H9 (cell line): ENCODE measurements at regions not wholly inside any gene's neighbourhood (a gene's known extent, or its start where the extent isn't known, plus 50 kb on each side); places are given as distances from the start of the nearest gene placed in this dataset.

Experiments used
- DNase-seq: peaks from one replicate; pipeline ENCODE4 v3.0.0-alpha.2; 2017
- H2AFZ ChIP-seq: one replicate; pipeline ENCODE4 v1.6.1; 2013; ENCODE audit warnings: mild to moderate bottlenecking, low read length, control low read depth, moderate library complexity
- H2AK5ac ChIP-seq: 2 replicates; pipeline ENCODE4 v1.6.1; 2013; ENCODE audit warnings: low read length, control low read depth, mixed read lengths; ENCODE audit not compliant: insufficient read length
- H2BK120ac ChIP-seq: one replicate; pipeline ENCODE4 v1.6.1; 2013; ENCODE audit warnings: low read depth, mild to moderate bottlenecking, low read length, control low read depth, inconsistent platforms; ENCODE audit not compliant: poor library complexity, severe bottlenecking
- H2BK12ac ChIP-seq: 2 replicates; pipeline ENCODE4 v1.6.1; 2013; ENCODE audit warnings: low read length, control low read depth, mixed read lengths, low read depth; ENCODE audit not compliant: insufficient read length
- H2BK15ac ChIP-seq: 2 replicates; pipeline ENCODE4 v1.6.1; 2013; ENCODE audit warnings: low read depth, low read length, control low read depth
- H2BK20ac ChIP-seq: one replicate; pipeline ENCODE4 v1.6.1; 2013; ENCODE audit warnings: low read depth, mild to moderate bottlenecking, low read length, control low read depth, inconsistent platforms; ENCODE audit not compliant: poor library complexity, severe bottlenecking
- H2BK5ac ChIP-seq: 2 replicates; pipeline ENCODE4 v1.6.1; 2013; ENCODE audit warnings: low read length, control low read depth, mixed read lengths; ENCODE audit not compliant: insufficient read length
- H3K14ac ChIP-seq: 2 replicates; pipeline ENCODE4 v1.6.1; 2013; ENCODE audit warnings: low read length, control low read depth; ENCODE audit not compliant: insufficient read depth
- H3K18ac ChIP-seq: 2 replicates; pipeline ENCODE4 v1.6.1; 2013; ENCODE audit warnings: low read depth, mild to moderate bottlenecking, mixed read lengths, low read length, control low read depth; ENCODE audit not compliant: insufficient read length
- H3K23ac ChIP-seq: 2 replicates; pipeline ENCODE4 v1.6.1; 2013; ENCODE audit warnings: low read length, control low read depth, mixed read lengths, low read depth; ENCODE audit not compliant: insufficient read length
- H3K23me2 ChIP-seq: 2 replicates; pipeline ENCODE4 v1.6.1; 2013; ENCODE audit warnings: low read depth, mild to moderate bottlenecking, mixed read lengths, low read length, control low read depth; ENCODE audit not compliant: insufficient read length, poor library complexity, severe bottlenecking
- H3K27ac ChIP-seq: 2 replicates; pipeline ENCODE4 v1.5.1; 2013; ENCODE audit warnings: low read length, control low read depth, mixed read lengths, low read depth; ENCODE audit not compliant: insufficient read length
- H3K27me3 ChIP-seq: 2 replicates; pipeline ENCODE4 v1.6.1; 2013; ENCODE audit warnings: low read length, control low read depth, inconsistent platforms; ENCODE audit not compliant: insufficient read depth
- H3K4ac ChIP-seq: 2 replicates; pipeline ENCODE4 v1.6.1; 2013; ENCODE audit warnings: low read depth, mild to moderate bottlenecking, control low read depth, inconsistent platforms, low read length, moderate library complexity
- H3K4me1 ChIP-seq: 2 replicates; pipeline ENCODE4 v1.6.1; 2013; ENCODE audit warnings: low read length, control low read depth, inconsistent platforms; ENCODE audit not compliant: insufficient read depth
- H3K4me2 ChIP-seq: 2 replicates; pipeline ENCODE4 v1.6.1; 2013; ENCODE audit warnings: low read length, control low read depth, mixed read lengths; ENCODE audit not compliant: insufficient read length, insufficient read depth
- H3K56ac ChIP-seq: 2 replicates; pipeline ENCODE4 v1.6.1; 2013; ENCODE audit warnings: low read depth, mild to moderate bottlenecking, mixed read lengths, low read length, control low read depth; ENCODE audit not compliant: insufficient read length
- H3K79me1 ChIP-seq: 2 replicates; pipeline ENCODE4 v1.6.1; 2013; ENCODE audit warnings: low read depth, mild to moderate bottlenecking, moderate library complexity, low read length, control low read depth, inconsistent platforms; ENCODE audit not compliant: insufficient read depth, poor library complexity, severe bottlenecking
- H3K79me2 ChIP-seq: 2 replicates; pipeline ENCODE4 v1.6.1; 2013; ENCODE audit warnings: low read length, control low read depth, inconsistent platforms; ENCODE audit not compliant: insufficient read depth
- H3K9ac ChIP-seq: 2 replicates; pipeline ENCODE4 v1.6.1; 2013; ENCODE audit warnings: low read length, control low read depth, mixed read lengths; ENCODE audit not compliant: insufficient read length; ENCODE audit errors: extremely low read depth
- H3K9me3 ChIP-seq: one replicate; pipeline ENCODE4 v1.6.1; 2013; ENCODE audit warnings: low read depth, low read length, inconsistent platforms; ENCODE audit not compliant: control insufficient read depth
- H3T11ph ChIP-seq: one replicate; pipeline ENCODE4 v1.6.1; 2013; ENCODE audit warnings: mild to moderate bottlenecking, low read length, control low read depth, inconsistent platforms
- H4K20me1 ChIP-seq: one replicate; pipeline ENCODE4 v1.6.1; 2013; ENCODE audit not compliant: control insufficient read depth, insufficient read length, insufficient read depth
- H4K5ac ChIP-seq: 2 replicates; pipeline ENCODE4 v1.6.1; 2013; ENCODE audit warnings: low read depth, mild to moderate bottlenecking, mixed read lengths, low read length, control low read depth; ENCODE audit not compliant: insufficient read length
- H4K8ac ChIP-seq: replicated peaks from 2 replicates; pipeline ENCODE4 v1.6.1; 2013; ENCODE audit warnings: low read length, control low read depth, mixed read lengths, low read depth; ENCODE audit not compliant: insufficient read length
- H4K91ac ChIP-seq: 2 replicates; pipeline ENCODE4 v1.6.1; 2013; ENCODE audit warnings: low read depth, mild to moderate bottlenecking, moderate library complexity, mixed read lengths, low read length, control low read depth; ENCODE audit not compliant: insufficient read length
- H3K27ac Mint-ChIP-seq, 3 experiments: 2 replicates in 2 of 3; 3 replicates in 1 of 3; pipeline ENCODE4 v1.8.0; 2020 to 2021; ENCODE audit warnings: mixed read lengths in 3 of 3, mild to moderate bottlenecking in 1 of 3, moderate library complexity in 1 of 3
- H3K27me3 Mint-ChIP-seq: 2 replicates; pipeline ENCODE4 v1.8.0; 2021; ENCODE audit warnings: low read depth, mild to moderate bottlenecking, moderate library complexity, mixed read lengths
- H3K36me3 Mint-ChIP-seq, 3 experiments: 2 replicates in 2 of 3; 3 replicates in 1 of 3; pipeline ENCODE4 v1.8.0; 2020 to 2021; ENCODE audit warnings: low read depth in 3 of 3, mixed read lengths in 3 of 3; ENCODE audit not compliant: insufficient read depth in 1 of 3
- H3K4me1 Mint-ChIP-seq, 2 experiments: 2 replicates each; pipeline ENCODE4 v1.8.0; 2020; ENCODE audit warnings: mixed read lengths in 2 of 2
- H3K4me3 Mint-ChIP-seq, 2 experiments: 2 replicates in 1 of 2; 3 replicates in 1 of 2; pipeline ENCODE4 v1.8.0; 2020 to 2021; ENCODE audit warnings: mild to moderate bottlenecking in 2 of 2, mixed read lengths in 2 of 2, moderate library complexity in 1 of 2
- H3K9me3 Mint-ChIP-seq, 2 experiments: 2 replicates in 1 of 2; 3 replicates in 1 of 2; pipeline ENCODE4 v1.8.0; 2020; ENCODE audit warnings: mild to moderate bottlenecking in 2 of 2, mixed read lengths in 2 of 2, moderate library complexity in 1 of 2
- WGBS: extraction: QIAGEN DNeasy Blood & Tissue Kit; methylation state at CpG from one replicate; pipeline ENCODE4 v1.1.7; 2013; ENCODE audit warnings: missing lambda C conversion rate, low lambda C conversion rate, mixed read lengths; ENCODE audit not compliant: insufficient read length; ENCODE audit errors: extremely low coverage; 5-methylcytosine and 5-hydroxymethylcytosine counted together
- TF ChIP-seq, protein P1 (sequence below): fragments of 200-600 bp; sonication (generic); conservative IDR thresholded peaks from 3 replicates; pipeline ENCODE4 v1.8.0; 2021; ENCODE audit warnings: antibody characterized with exemption, mild to moderate bottlenecking

DNA sequence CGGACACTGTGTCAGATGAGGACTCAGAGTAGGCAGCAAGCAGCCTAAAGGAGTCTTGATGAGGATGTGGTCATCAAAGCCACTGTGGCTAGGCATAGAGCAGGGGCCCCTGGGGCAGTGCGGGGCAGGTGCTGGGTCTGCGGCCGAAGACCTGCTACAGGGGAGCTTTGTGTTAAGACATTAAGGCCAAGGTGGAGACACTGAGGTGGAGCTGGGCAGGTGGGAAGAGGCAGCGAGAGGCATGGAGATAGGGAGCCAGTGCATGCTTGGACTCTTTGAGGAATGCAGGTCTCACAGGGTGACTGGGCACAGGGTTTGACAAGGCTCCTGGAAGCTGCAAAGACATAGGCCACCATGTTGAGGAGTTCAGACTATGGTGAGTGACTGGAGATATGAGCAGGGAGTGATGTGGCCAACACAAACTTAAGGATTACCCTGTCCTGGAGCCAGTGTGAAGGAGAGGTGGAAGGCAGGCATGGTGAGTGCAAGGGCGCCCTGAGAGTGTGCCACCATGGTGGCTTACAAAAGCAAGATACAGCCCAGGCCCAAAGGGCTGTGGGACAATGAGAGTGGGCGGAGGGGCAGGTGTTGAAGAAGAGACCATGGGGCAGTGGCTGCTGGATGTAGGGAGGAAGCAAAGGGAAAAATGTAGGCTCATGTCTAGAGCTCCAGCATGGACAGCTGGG, 450.9 kb upstream of the HS6ST1 start:
- H3K56ac ChIP-seq = no peak overlapping the region

More for the DNA sequence above, 450.9 kb upstream of the HS6ST1 start:
- no peak overlapping the region for H3T11ph ChIP-seq
- no peak overlapping the region for H4K8ac ChIP-seq
- WGBS = no CpG with 5 or more reads among the region's 7 CpGs
- no peak overlapping the region for H3K9ac ChIP-seq
- H3K4ac ChIP-seq = no peak overlapping the region
- no peaks in the 10 kb centered on the region for H3K27me3 ChIP-seq
- Mint-ChIP-seq H3K27ac (0 out of 7 replicates have a peak overlapping the region, but pooled peaks of 1 of the 3 experiments have one; percentile 40), H3K4me3 (no peak overlapping the region), H3K36me3 (peaks cover 0 to 4% (median 2%) of the 10 kb centered on the region in 3 experiments; a peak in 3 of 7 replicates), H3K9me3 (peaks cover 0 to 3% of the 10 kb centered on the region in 2 experiments; a peak in 2 of 5 replicates), H3K4me1 (peaks cover 22 to 23% of the 10 kb centered on the region in 2 experiments), H3K27me3 (peaks cover 4% of the 10 kb centered on the region; the same call in 1 of the 2 replicates)
- H4K20me1 ChIP-seq = no peaks in the 10 kb centered on the region
- no peak for DNase-seq
- H4K5ac ChIP-seq = no peak overlapping the region
- no peak overlapping the region for H2AK5ac ChIP-seq
- H3K4me2 ChIP-seq = no peak overlapping the region
- H3K14ac ChIP-seq = peak overlapping the region; percentile 53; the same call in 1 of the 2 replicates
- H2BK15ac ChIP-seq = no peak overlapping the region
- H3K79me2 ChIP-seq = no peaks in the 10 kb centered on the region
- H3K9me3 ChIP-seq = no peaks in the 10 kb centered on the region
- H3K27ac ChIP-seq = no peak overlapping the region
- no peak overlapping the region for H3K23ac ChIP-seq
- H2BK5ac ChIP-seq = no peak overlapping the region
- H3K4me1 ChIP-seq = 0 out of 2 replicates have a peak, but pooled peaks cover 1% of the 10 kb centered on the region
- no peaks in the 10 kb centered on the region for H3K23me2 ChIP-seq
- H2AFZ ChIP-seq = no peak overlapping the region
- no peaks in the 10 kb centered on the region for H3K79me1 ChIP-seq
- H4K91ac ChIP-seq = no peak overlapping the region
- no peak overlapping the region for H2BK12ac ChIP-seq
- H3K18ac ChIP-seq = no peak overlapping the region
- no peak overlapping the region for H2BK20ac ChIP-seq
- TF ChIP-seq, protein P1, sequence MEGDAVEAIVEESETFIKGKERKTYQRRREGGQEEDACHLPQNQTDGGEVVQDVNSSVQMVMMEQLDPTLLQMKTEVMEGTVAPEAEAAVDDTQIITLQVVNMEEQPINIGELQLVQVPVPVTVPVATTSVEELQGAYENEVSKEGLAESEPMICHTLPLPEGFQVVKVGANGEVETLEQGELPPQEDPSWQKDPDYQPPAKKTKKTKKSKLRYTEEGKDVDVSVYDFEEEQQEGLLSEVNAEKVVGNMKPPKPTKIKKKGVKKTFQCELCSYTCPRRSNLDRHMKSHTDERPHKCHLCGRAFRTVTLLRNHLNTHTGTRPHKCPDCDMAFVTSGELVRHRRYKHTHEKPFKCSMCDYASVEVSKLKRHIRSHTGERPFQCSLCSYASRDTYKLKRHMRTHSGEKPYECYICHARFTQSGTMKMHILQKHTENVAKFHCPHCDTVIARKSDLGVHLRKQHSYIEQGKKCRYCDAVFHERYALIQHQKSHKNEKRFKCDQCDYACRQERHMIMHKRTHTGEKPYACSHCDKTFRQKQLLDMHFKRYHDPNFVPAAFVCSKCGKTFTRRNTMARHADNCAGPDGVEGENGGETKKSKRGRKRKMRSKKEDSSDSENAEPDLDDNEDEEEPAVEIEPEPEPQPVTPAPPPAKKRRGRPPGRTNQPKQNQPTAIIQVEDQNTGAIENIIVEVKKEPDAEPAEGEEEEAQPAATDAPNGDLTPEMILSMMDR = no peak
- no peak overlapping the region for H2BK120ac ChIP-seq
